SHP77 (cell line): ENCODE measurements at regions not wholly inside any gene's neighbourhood (a gene's known extent, or its start where the extent isn't known, plus 50 kb on each side); places are given as distances from the start of the nearest gene placed in this dataset.

Experiments used
- DNase-seq, 2 experiments: peaks; one replicate each; lab custom pipeline; 2025; lab: John Stamatoyannopoulos, UW

GRCh38 chr22:44386386-44387035 is 73.8 kb upstream of the SHISAL1 start:
- no peak for DNase-seq

GRCh38 chr22:44385781-44386180 is 73.0 kb upstream of the SHISAL1 start:
- DNase-seq, result no peak

GRCh38 chr22:44385296-44385610 is 72.5 kb upstream of the SHISAL1 start:
- DNase-seq, result no peak

GRCh38 chr22:44384563-44385295 is 72.0 kb upstream of the SHISAL1 start:
- DNase-seq, result no peak

- no peak for DNase-seq
Measured at GRCh38 chr22:44383652-44384562, 71.2 kb upstream of the SHISAL1 start.

GRCh38 chr22:44383064-44383575 is 70.4 kb upstream of the SHISAL1 start:
- DNase-seq, result no peak

- no peak for DNase-seq
Measured at GRCh38 chr22:44382116-44383038, 69.6 kb upstream of the SHISAL1 start.

GRCh38 chr22:44381761-44382115 is 69.0 kb upstream of the SHISAL1 start:
- DNase-seq, result no peak

- peak; percentile 72 to 81 for DNase-seq
Measured at GRCh38 chr22:44380756-44381486, 68.2 kb upstream of the SHISAL1 start.

GRCh38 chr22:44379817-44380755 is 67.3 kb upstream of the SHISAL1 start:
- DNase-seq, result no peak

- no peak for DNase-seq
Measured at GRCh38 chr22:44378380-44378779, 65.6 kb upstream of the SHISAL1 start.

GRCh38 chr22:44375451-44375850 is 62.7 kb upstream of the SHISAL1 start:
- DNase-seq, result no peak

- no peak for DNase-seq
Measured at GRCh38 chr22:44373234-44373633, 60.5 kb upstream of the SHISAL1 start.

- DNase-seq, result no peak
Measured at GRCh38 chr22:44372611-44373010, 59.9 kb upstream of the SHISAL1 start.

- DNase-seq, result peak in 1 of 2 experiments; percentile 23
Measured at GRCh38 chr22:44371741-44372525, 59.2 kb upstream of the SHISAL1 start.

- no peak for DNase-seq
Measured at GRCh38 chr22:44369916-44370801, 57.4 kb upstream of the SHISAL1 start.

- no peak for DNase-seq
Measured at GRCh38 chr22:44369293-44369661, 56.5 kb upstream of the SHISAL1 start.
